Memory B cell (primary cell): ENCODE measurements at regions not wholly inside any gene's neighbourhood (a gene's known extent, or its start where the extent isn't known, plus 50 kb on each side); places are given as distances from the start of the nearest gene placed in this dataset.

Experiments
- ATAC-seq: fragments of 150-1000 bp; cut with Tn5 transposase; 2 replicates; pipeline ENCODE4 v1.10.0; 2021; ENCODE audit warnings: low read depth, mild to moderate bottlenecking, moderate library complexity
- DNase-seq, 2 donors: peaks; one replicate each; pipeline ENCODE4 v3.0.0; 2022; ENCODE audit warnings: low spot score in 2 of 2
- H3K27ac Mint-ChIP-seq: one replicate; pipeline ENCODE4 v1.8.0; 2022; ENCODE audit warnings: mild to moderate bottlenecking, moderate library complexity, mixed read lengths
- H3K27me3 Mint-ChIP-seq: one replicate; pipeline ENCODE4 v1.8.0; 2022; ENCODE audit warnings: mixed read lengths
- H3K36me3 Mint-ChIP-seq: one replicate; pipeline ENCODE4 v1.8.0; 2022; ENCODE audit warnings: mild to moderate bottlenecking, mixed read lengths
- H3K4me1 Mint-ChIP-seq: one replicate; pipeline ENCODE4 v1.8.0; 2022; ENCODE audit warnings: mixed read lengths
- H3K4me3 Mint-ChIP-seq: one replicate; pipeline ENCODE4 v1.8.0; 2022; ENCODE audit warnings: mild to moderate bottlenecking, moderate library complexity, mixed read lengths
- H3K9me3 Mint-ChIP-seq: one replicate; pipeline ENCODE4 v1.8.0; 2022; ENCODE audit warnings: mixed read lengths

- no peak overlapping the region for H3K4me3 Mint-ChIP-seq
- no peaks in the 10 kb centered on the region for H3K27me3 Mint-ChIP-seq
- DNase-seq (no peak), ATAC-seq (no peak)
- no peaks in the 10 kb centered on the region for H3K4me1 Mint-ChIP-seq
- no peak overlapping the region for H3K27ac Mint-ChIP-seq
- no peaks in the 10 kb centered on the region for H3K9me3 Mint-ChIP-seq
- H3K36me3 Mint-ChIP-seq = no peaks in the 10 kb centered on the region
Measured at GRCh38 chr3:105222568-105223093, 144.1 kb upstream of the ALCAM start.

DNA sequence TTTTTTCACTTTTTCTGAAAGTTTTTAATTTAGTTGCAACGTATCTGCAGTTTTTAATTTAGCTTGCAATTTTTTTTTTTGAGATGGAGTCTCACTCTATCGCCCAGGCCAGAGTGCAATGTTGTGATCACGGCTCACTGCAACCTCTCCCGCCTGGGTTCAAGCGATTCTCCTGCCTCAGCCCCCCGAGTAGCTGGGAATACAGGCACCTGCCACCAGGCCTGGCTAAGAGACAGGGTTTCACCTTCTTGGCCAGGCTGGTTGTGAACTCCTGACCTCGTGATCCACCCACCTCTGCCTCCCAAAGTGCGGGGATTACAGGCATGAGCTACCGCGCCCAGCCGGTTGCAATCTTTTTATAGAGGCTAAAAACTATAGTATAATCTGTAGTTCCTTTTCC is 142.9 kb upstream of the ALCAM start:
- no peaks in the 10 kb centered on the region for H3K9me3 Mint-ChIP-seq
- ATAC-seq (no peak), DNase-seq (no peak)
- H3K27ac Mint-ChIP-seq = no peak overlapping the region
- H3K4me3 Mint-ChIP-seq = no peak overlapping the region
- no peaks in the 10 kb centered on the region for H3K27me3 Mint-ChIP-seq
- H3K4me1 Mint-ChIP-seq = no peaks in the 10 kb centered on the region
- no peaks in the 10 kb centered on the region for H3K36me3 Mint-ChIP-seq

GRCh38 chr3:105228696-105229095 is 138.0 kb upstream of the ALCAM start:
- no peak overlapping the region for H3K4me3 Mint-ChIP-seq
- no peak for ATAC-seq

DNA sequence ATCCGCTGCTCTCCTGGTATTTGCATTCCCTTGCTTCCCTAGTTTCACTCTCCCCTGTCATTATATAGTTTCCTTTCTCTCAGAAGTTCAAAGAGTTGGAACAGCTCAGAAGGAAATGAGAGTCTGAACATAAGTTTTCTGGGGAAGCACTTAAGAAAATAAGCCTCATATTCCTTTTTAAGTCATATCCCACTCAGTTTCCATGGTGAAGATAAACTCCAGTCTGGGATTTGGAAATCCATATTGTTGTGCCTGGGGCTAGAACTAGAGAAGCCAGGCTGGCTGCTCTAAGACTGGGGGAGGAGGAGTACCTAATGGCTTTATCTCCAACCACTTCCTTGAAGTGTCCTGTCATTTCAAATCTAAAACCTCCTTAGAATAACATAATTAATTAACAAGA is 134.2 kb upstream of the ALCAM start:
- no peaks in the 10 kb centered on the region for H3K36me3 Mint-ChIP-seq
- no peaks in the 10 kb centered on the region for H3K9me3 Mint-ChIP-seq
- ATAC-seq = no peak
- no peaks in the 10 kb centered on the region for H3K4me1 Mint-ChIP-seq
- no peak overlapping the region for H3K4me3 Mint-ChIP-seq
- no peaks in the 10 kb centered on the region for H3K27me3 Mint-ChIP-seq
- DNase-seq = no peak
- no peak overlapping the region for H3K27ac Mint-ChIP-seq

More at GRCh38 chr3:105228696-105229095, 138.0 kb upstream of the ALCAM start:
- no peaks in the 10 kb centered on the region for H3K36me3 Mint-ChIP-seq
- no peaks in the 10 kb centered on the region for H3K9me3 Mint-ChIP-seq
- no peak overlapping the region for H3K27ac Mint-ChIP-seq
- H3K27me3 Mint-ChIP-seq = no peaks in the 10 kb centered on the region
- DNase-seq = no peak
- H3K4me1 Mint-ChIP-seq = no peaks in the 10 kb centered on the region

DNA sequence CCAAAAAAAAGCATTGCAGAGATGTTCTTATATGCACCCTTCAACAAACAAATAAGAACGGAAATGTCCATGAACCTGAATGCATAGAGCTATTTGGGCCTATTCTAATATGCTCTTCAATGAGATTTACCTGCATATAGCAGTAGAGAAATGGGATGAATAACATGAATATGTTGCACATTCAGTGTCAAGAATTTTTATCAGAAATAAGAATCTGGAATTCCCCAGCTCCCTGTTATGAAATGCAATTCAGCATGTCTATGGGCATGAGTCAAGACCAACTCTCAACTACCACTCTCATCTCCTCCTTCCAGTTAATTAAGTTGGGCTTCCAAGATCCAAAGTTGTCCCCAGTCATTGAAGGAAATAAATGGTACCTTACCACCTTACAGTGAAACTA is 133.7 kb upstream of the ALCAM start:
- Mint-ChIP-seq H3K27me3 (no peaks in the 10 kb centered on the region), H3K36me3 (no peaks in the 10 kb centered on the region), H3K27ac (no peak overlapping the region), H3K9me3 (no peaks in the 10 kb centered on the region), H3K4me3 (no peak overlapping the region), H3K4me1 (no peaks in the 10 kb centered on the region)
- DNase-seq (no peak), ATAC-seq (no peak)

DNA sequence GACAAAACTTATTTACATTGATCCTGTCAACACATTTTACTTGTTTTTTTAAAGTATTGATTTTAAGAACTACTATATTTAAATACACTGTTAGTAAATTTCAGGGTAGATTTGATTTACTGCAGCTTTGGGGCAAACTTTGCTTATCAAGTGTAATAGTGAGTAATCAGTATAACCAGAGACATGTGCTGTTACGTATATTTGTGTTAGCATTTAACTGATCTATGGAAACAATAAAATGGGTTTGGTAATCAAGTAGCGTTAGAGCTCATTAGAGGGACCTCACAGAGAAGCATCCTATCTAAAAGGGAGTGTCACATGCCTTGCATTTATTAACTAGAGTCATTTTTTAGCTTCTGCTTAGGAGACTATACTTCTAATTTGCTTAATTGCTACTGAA is 131.5 kb upstream of the ALCAM start:
- no peak for DNase-seq
- Mint-ChIP-seq H3K27me3 (no peaks in the 10 kb centered on the region), H3K9me3 (no peaks in the 10 kb centered on the region), H3K27ac (no peak overlapping the region), H3K4me1 (no peaks in the 10 kb centered on the region), H3K36me3 (no peaks in the 10 kb centered on the region), H3K4me3 (no peak overlapping the region)
- no peak for ATAC-seq

DNA sequence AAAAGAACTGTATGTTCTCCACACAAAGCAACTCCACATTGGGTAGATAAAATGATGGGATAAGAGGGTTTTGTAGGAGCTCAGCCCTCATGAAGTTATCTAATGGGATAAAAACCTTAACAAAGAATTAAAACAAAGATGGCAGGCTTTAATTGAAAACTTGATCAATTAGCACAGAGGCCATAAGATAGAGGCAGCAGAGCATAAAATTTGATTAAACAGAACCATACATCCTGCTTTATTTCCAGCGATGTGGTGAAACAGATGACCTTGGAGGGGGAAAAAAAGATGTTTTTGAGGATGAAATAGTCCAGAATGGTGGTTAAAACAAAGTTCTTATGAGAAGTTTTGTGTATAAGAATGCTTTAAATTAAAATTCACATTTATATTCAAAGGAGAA is 130.9 kb upstream of the ALCAM start:
- Mint-ChIP-seq H3K36me3 (no peaks in the 10 kb centered on the region), H3K4me3 (no peak overlapping the region), H3K27me3 (no peaks in the 10 kb centered on the region), H3K27ac (no peak overlapping the region), H3K9me3 (no peaks in the 10 kb centered on the region), H3K4me1 (no peaks in the 10 kb centered on the region)
- no peak for ATAC-seq
- no peak for DNase-seq

DNA sequence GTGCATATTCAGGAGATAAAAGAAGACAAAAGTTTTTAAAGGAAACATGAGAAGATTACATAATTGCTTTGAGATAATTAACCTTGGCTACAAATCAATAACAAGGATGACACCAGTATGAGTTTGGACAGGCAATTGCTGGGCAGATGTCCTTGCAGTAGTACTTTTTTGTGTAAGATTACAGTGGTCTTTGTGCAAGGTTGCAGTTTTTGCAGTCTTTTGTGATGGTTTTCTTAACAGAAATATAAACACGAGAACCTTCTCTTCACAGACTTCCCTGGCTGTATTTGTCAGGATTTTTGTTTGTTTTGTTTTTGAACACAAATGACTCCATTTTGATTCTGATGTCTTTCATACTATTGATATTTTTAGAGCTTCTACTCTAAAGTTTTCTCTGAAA is 128.3 kb upstream of the ALCAM start:
- Mint-ChIP-seq H3K4me1 (no peaks in the 10 kb centered on the region), H3K36me3 (no peaks in the 10 kb centered on the region), H3K27ac (no peak overlapping the region), H3K9me3 (no peaks in the 10 kb centered on the region), H3K27me3 (no peaks in the 10 kb centered on the region), H3K4me3 (no peak overlapping the region)
- ATAC-seq (no peak), DNase-seq (no peak)

GRCh38 chr3:105243076-105243475 is 123.6 kb upstream of the ALCAM start:
- ATAC-seq = no peak
- no peaks in the 10 kb centered on the region for H3K36me3 Mint-ChIP-seq
- H3K9me3 Mint-ChIP-seq = no peaks in the 10 kb centered on the region
- no peaks in the 10 kb centered on the region for H3K4me1 Mint-ChIP-seq
- no peaks in the 10 kb centered on the region for H3K27me3 Mint-ChIP-seq
- no peak overlapping the region for H3K4me3 Mint-ChIP-seq
- DNase-seq = no peak
- no peak overlapping the region for H3K27ac Mint-ChIP-seq

- H3K27ac Mint-ChIP-seq = no peak overlapping the region
- no peak for DNase-seq
- H3K9me3 Mint-ChIP-seq = peaks cover 5% of the 10 kb centered on the region
- peaks cover 2% of the 10 kb centered on the region for H3K36me3 Mint-ChIP-seq
- H3K4me1 Mint-ChIP-seq = no peaks in the 10 kb centered on the region
- H3K4me3 Mint-ChIP-seq = no peak overlapping the region
- no peaks in the 10 kb centered on the region for H3K27me3 Mint-ChIP-seq
- no peak for ATAC-seq
Measured at GRCh38 chr3:105246536-105246935, 120.2 kb upstream of the ALCAM start.

DNA sequence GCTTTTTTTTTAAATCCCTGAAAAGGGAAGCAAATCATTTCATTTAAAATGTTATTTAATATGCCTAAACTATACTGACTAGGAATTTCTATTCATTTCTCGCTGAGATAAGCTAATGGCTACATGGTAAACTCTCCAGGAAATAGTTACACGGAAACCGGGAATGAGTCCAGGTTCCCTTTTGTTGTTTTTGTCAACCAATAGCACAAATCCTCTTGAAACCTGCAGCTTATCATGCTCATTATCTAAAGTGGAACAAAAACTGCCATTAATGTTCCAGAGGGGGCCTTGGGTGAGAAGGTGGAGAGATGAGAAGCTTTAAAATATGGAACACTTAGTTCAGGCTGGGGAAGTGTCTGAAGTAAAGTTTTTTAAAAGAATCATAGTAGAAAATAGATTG is 113.5 kb upstream of the ALCAM start:
- ATAC-seq (no peak), DNase-seq (no peak)
- peaks cover 2% of the 10 kb centered on the region for H3K36me3 Mint-ChIP-seq
- no peak overlapping the region for H3K4me3 Mint-ChIP-seq
- no peak overlapping the region for H3K27ac Mint-ChIP-seq
- peaks cover 5% of the 10 kb centered on the region for H3K9me3 Mint-ChIP-seq
- H3K4me1 Mint-ChIP-seq = no peaks in the 10 kb centered on the region
- no peaks in the 10 kb centered on the region for H3K27me3 Mint-ChIP-seq

DNA sequence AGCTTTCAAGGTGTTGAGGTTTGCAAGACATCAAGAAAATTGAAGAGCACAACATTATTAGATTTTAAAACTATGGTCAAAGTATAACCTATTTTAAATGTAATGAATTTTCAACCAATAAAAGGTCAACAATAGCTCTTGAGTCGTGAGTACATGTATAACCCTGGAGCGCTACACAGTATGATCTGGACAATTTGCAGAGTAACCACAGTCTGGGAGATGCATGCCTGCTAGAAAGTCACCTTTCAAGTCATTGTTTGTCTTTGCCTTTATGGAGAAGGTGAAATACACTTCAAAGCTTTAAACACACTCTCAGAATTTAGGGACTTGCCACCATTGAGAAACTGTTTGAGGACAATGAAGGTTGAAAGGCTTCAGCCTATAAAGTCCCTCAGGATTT is 112.6 kb upstream of the ALCAM start:
- Mint-ChIP-seq H3K4me3 (no peak overlapping the region), H3K27ac (no peak overlapping the region), H3K36me3 (peaks cover 2% of the 10 kb centered on the region), H3K4me1 (no peaks in the 10 kb centered on the region), H3K9me3 (peaks cover 5% of the 10 kb centered on the region), H3K27me3 (no peaks in the 10 kb centered on the region)
- DNase-seq = no peak
- ATAC-seq = no peak

DNA sequence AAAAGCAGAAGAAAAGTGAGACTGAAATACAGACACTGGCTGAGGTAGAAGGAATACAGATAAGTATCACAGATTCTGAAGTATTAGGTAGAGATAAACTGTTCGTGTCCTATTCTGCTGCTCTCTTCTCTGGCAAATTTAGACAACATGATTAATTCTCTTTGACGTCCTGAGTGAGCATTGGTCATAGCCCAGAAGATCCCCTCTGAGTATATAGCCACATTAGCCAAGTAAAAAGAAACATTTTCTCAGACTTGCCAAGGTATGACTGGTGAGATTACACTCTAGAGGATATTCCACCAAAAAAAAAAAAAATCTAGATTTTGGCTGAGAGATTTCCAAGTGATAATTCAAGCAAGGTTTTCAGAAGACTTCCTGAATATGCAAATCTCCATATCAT is 111.4 kb upstream of the ALCAM start:
- ATAC-seq (no peak), DNase-seq (no peak)
- peaks cover 1% of the 10 kb centered on the region for H3K9me3 Mint-ChIP-seq
- H3K4me3 Mint-ChIP-seq = no peak overlapping the region
- H3K27ac Mint-ChIP-seq = no peak overlapping the region
- H3K4me1 Mint-ChIP-seq = no peaks in the 10 kb centered on the region
- no peaks in the 10 kb centered on the region for H3K27me3 Mint-ChIP-seq
- no peaks in the 10 kb centered on the region for H3K36me3 Mint-ChIP-seq

DNA sequence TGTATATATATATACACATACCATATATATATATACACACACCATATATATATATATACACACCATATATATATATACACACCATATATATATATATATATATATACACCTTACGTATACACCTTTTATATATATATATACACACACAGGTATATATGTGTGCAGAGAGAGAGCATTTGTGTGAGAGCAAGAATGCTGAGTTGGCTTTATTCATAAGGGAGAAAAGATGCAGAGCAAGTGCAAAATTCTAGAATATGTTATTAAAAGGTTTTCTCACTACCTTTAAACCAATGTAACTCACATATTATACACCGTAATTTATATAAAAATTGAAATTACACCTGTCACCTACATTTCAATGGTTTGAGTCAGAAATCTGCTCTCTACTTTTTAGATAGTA is 107.2 kb upstream of the ALCAM start:
- Mint-ChIP-seq H3K4me3 (no peak overlapping the region), H3K27ac (no peak overlapping the region), H3K36me3 (no peaks in the 10 kb centered on the region), H3K9me3 (no peaks in the 10 kb centered on the region), H3K4me1 (no peaks in the 10 kb centered on the region), H3K27me3 (no peaks in the 10 kb centered on the region)
- no peak for DNase-seq
- no peak for ATAC-seq

GRCh38 chr3:105260385-105260784 is 106.3 kb upstream of the ALCAM start:
- ATAC-seq = no peak
- Mint-ChIP-seq H3K4me1 (no peaks in the 10 kb centered on the region), H3K36me3 (no peaks in the 10 kb centered on the region), H3K27ac (no peak overlapping the region), H3K4me3 (no peak overlapping the region), H3K9me3 (no peaks in the 10 kb centered on the region), H3K27me3 (no peaks in the 10 kb centered on the region)
- DNase-seq = no peak

DNA sequence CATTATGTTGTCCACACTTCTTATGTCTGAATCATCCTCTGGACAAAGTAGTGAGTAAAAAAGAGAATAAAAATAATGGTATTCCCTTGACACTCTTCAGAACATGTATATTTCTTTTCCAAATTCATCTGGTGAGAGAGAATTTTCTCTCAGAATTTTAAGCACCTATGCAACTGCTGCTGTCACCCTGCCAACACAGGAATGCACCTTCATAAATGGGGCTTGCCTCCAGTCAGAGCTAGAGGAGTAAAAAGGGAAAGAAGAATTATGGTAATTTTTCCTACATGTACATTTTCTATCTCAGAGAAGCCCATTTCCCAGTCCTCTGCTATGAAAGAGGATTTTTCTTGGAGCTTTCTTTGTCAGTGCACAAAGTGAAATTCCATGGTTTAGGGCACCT is 92.2 kb upstream of the ALCAM start:
- DNase-seq = no peak
- no peaks in the 10 kb centered on the region for H3K36me3 Mint-ChIP-seq
- H3K27ac Mint-ChIP-seq = no peak overlapping the region
- no peaks in the 10 kb centered on the region for H3K4me1 Mint-ChIP-seq
- peaks cover 2% of the 10 kb centered on the region for H3K27me3 Mint-ChIP-seq
- ATAC-seq = no peak
- peaks cover 1% of the 10 kb centered on the region for H3K9me3 Mint-ChIP-seq
- no peak overlapping the region for H3K4me3 Mint-ChIP-seq
